ENCODE measurements at regions not wholly inside any gene's neighbourhood (a gene's known extent, or its start where the extent isn't known, plus 50 kb on each side); places are given as distances from the start of the nearest gene placed in this dataset.

GRCh38 chr2:200751786-200752185, 59.9 kb upstream of the BZW1 start:
- Histone ChIP-seq H3K9ac (no peak overlapping the region), H3K79me2 (ENCODE audit: insufficient read depth, low read depth) (no peaks in the 10 kb centered on the region), H3K4me3 (IDR thresholded peaks at IDR 0.05; ENCODE audit: insufficient read depth, low read depth, low read length) (no peak overlapping the region), H3K36me3 (ENCODE audit: insufficient read depth) (no peaks in the 10 kb centered on the region), H3K27ac (no peak overlapping the region), H3K27me3 (ENCODE audit: insufficient read depth, low read depth) (no peaks in the 10 kb centered on the region), H4K20me1 (ENCODE audit: insufficient read depth) (no peaks in the 10 kb centered on the region), H3K4me2 (no peak overlapping the region), H3K4me1 (ENCODE audit: low read depth, poor library complexity, severe bottlenecking) (peaks cover 25% of the 10 kb centered on the region), H2AFZ (ENCODE audit: low read depth) (no peak overlapping the region)
- TF ChIP-seq CTCF (conservative IDR thresholded peaks at IDR 0.05; ENCODE audit: low read depth, low read length): no peak

GRCh38 chr2:200752332-200752731, 59.4 kb upstream of the BZW1 start:
- H3K36me3 ChIP-seq (ENCODE audit: insufficient read depth): no peaks in the 10 kb centered on the region
- H3K9ac ChIP-seq: no peak overlapping the region
- H2AFZ ChIP-seq (ENCODE audit: low read depth): no peak overlapping the region
- H3K27ac ChIP-seq: no peak overlapping the region
- no peaks in the 10 kb centered on the region for H3K79me2 ChIP-seq (ENCODE audit: insufficient read depth, low read depth)
- H4K20me1 ChIP-seq (ENCODE audit: insufficient read depth): no peaks in the 10 kb centered on the region
- no peak for TF ChIP-seq CTCF (conservative IDR thresholded peaks at IDR 0.05; ENCODE audit: low read depth, low read length)
- no peak overlapping the region for H3K4me3 ChIP-seq (IDR thresholded peaks at IDR 0.05; ENCODE audit: insufficient read depth, low read depth, low read length)
- H3K4me1 ChIP-seq (ENCODE audit: low read depth, poor library complexity, severe bottlenecking): peaks cover 20% of the 10 kb centered on the region
- no peak overlapping the region for H3K4me2 ChIP-seq
- no peaks in the 10 kb centered on the region for H3K27me3 ChIP-seq (ENCODE audit: insufficient read depth, low read depth)

DNA sequence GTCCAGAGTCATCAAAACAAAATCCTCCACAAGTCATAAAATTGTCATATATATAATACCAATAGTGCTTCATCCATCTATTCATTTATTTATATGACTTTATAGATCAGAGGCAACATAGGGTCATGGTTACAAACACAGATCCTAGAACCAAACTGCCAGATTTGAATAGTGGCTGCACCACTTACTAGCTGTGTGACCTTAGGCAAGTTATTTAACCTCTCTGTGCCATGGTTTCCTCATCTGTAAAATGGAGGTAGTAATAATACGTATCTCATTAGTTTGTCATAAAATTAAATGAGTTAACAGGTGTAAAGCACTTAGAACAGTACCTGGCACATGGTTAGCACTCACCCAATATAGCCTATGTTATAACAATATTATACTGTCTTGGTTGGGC, 58.9 kb upstream of the BZW1 start:
- Histone ChIP-seq H3K27ac (no peak overlapping the region), H3K4me2 (no peak overlapping the region), H3K9ac (no peak overlapping the region), H3K27me3 (ENCODE audit: insufficient read depth, low read depth) (no peaks in the 10 kb centered on the region), H4K20me1 (ENCODE audit: insufficient read depth) (no peaks in the 10 kb centered on the region), H3K4me3 (IDR thresholded peaks at IDR 0.05; ENCODE audit: insufficient read depth, low read depth, low read length) (no peak overlapping the region), H3K4me1 (ENCODE audit: low read depth, poor library complexity, severe bottlenecking) (peaks cover 14% of the 10 kb centered on the region), H3K36me3 (ENCODE audit: insufficient read depth) (no peaks in the 10 kb centered on the region), H2AFZ (ENCODE audit: low read depth) (no peak overlapping the region), H3K79me2 (ENCODE audit: insufficient read depth, low read depth) (no peaks in the 10 kb centered on the region)
- TF ChIP-seq CTCF (conservative IDR thresholded peaks at IDR 0.05; ENCODE audit: low read depth, low read length): no peak

DNA sequence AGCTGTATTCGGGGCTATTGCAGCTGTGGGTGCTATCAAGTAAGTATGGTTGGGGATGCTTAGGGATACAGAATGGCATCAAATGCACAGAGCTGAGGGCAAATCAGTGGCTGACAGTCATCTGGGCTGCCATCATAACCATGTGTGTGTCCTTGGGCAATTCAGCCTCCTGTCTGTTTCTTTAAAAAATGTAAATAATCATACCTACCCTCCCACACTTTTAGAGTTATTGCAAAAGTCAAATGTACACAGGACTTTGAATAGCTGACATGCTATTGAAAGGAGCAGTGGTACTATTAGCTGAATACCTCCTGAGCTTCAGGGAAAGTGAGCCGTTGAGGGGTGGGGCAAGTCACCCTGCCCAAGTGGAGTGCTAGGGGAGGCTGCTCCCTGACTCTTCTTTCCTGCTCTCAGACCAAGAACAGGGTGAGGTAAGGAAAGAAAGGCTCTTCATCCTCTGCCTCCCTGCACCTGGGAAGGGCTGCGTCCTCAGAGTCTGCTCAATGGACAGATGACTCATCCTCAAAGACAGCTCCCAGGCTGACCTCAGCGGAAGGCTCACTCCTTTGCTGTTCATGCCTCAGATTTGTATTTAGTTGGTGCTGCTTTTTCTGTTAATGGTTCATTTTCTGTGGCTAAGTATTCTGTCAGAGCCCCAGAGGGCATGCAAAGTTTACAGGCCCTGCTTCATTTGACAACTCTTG, 54.9 kb upstream of the BZW1 start:
- no peak for TF ChIP-seq CTCF (conservative IDR thresholded peaks at IDR 0.05; ENCODE audit: low read depth, low read length)
- H3K27me3 ChIP-seq (ENCODE audit: insufficient read depth, low read depth): no peaks in the 10 kb centered on the region
- H3K4me1 ChIP-seq (ENCODE audit: low read depth, poor library complexity, severe bottlenecking): no peaks in the 10 kb centered on the region
- no peak overlapping the region for H2AFZ ChIP-seq (ENCODE audit: low read depth)
- H3K36me3 ChIP-seq (ENCODE audit: insufficient read depth): no peaks in the 10 kb centered on the region
- H3K79me2 ChIP-seq (ENCODE audit: insufficient read depth, low read depth): no peaks in the 10 kb centered on the region
- H3K27ac ChIP-seq: no peak overlapping the region
- no peak overlapping the region for H3K4me3 ChIP-seq (IDR thresholded peaks at IDR 0.05; ENCODE audit: insufficient read depth, low read depth, low read length)
- H4K20me1 ChIP-seq (ENCODE audit: insufficient read depth): no peaks in the 10 kb centered on the region
- no peak overlapping the region for H3K9ac ChIP-seq
- no peak overlapping the region for H3K4me2 ChIP-seq
